K562 (cell line): ENCODE measurements at regions not wholly inside any gene's neighbourhood (a gene's known extent, or its start where the extent isn't known, plus 50 kb on each side); places are given as distances from the start of the nearest gene placed in this dataset.

Experiments used
- ATAC-seq: fragments of 200-7000 bp; cut with Tn5 transposase; 3 replicates; pipeline ENCODE4 v1.9.1; 2020; ENCODE audit warnings: moderate library complexity
- BruUV-seq: library from RNA; stranded (reverse); fragments of 400-500 nt; replicated peaks from 2 replicates; lab custom pipeline; 2021; lab: Mats Ljungman, UMichigan
- CTCF ChIA-PET: fragments of 300-600 bp; formaldehyde crosslinking; extraction: SDS; loops from one replicate; lab custom pipeline; 2021; ENCODE audit warnings: low intra/inter-chr PET ratio; lab: Yijun Ruan, JAX
- POLR2A ChIA-PET: fragments of 300-600, 350-650 bp; sonication (Branson Sonifier 250); formaldehyde crosslinking; extraction: SDS; loops from one replicate; lab custom pipeline; 2021; ENCODE audit warnings: antibody characterized with exemption, inconsistent platforms; lab: Yijun Ruan, JAX
- DNase-seq, 4 experiments: peaks; one replicate each; pipeline versions ENCODE4 v3.0.0 to v3.0.0-alpha.2; 2011 to 2018; ENCODE audit warnings: low spot score in 3 of 4, mixed read lengths in 3 of 4; ENCODE audit errors: extremely low read depth in 1 of 4
- FAIRE-seq: peaks from 2 replicates; lab custom pipeline; 2011; peaks lifted over from hg19 to GRCh38; lab: Jason Lieb, UNC
- H2AFZ ChIP-seq: 2 replicates; pipeline ENCODE4 v1.6.0; 2011; ENCODE audit warnings: low read depth, low read length, control low read depth, inconsistent platforms
- H3K27ac ChIP-seq: fragments of 200-600 bp; 3 replicates; pipeline ENCODE4 v1.8.0; 2011; ENCODE audit warnings: low read depth, mild to moderate bottlenecking, control low read depth, inconsistent platforms, low read length, moderate library complexity, mixed read lengths; ENCODE audit errors: extremely low read depth
- H3K27me3 ChIP-seq, 2 experiments: fragments of 300-600 bp in 1 of 2; 2 replicates in 1 of 2; 3 replicates in 1 of 2; pipeline versions ENCODE4 v1.6.0 to v1.8.0; 2011; ENCODE audit warnings: inconsistent platforms in 2 of 2, low read length in 2 of 2, mild to moderate bottlenecking in 1 of 2, mixed read lengths in 1 of 2, moderate library complexity in 1 of 2; ENCODE audit not compliant: control insufficient read depth in 2 of 2, insufficient read depth in 2 of 2
- H3K36me3 ChIP-seq: fragments of 300-600 bp; 3 replicates; pipeline ENCODE4 v1.8.0; 2011; ENCODE audit warnings: mild to moderate bottlenecking, low read length, inconsistent platforms; ENCODE audit not compliant: control insufficient read depth, insufficient read depth
- H3K4me1 ChIP-seq, 2 experiments: fragments of 200-600 bp in 1 of 2; replicated peaks in 1 of 2; 2 replicates in 1 of 2; 3 replicates in 1 of 2; pipeline versions ENCODE4 v1.5.1 to v1.8.0; 2011; ENCODE audit warnings: inconsistent platforms in 2 of 2, low read length in 2 of 2, mild to moderate bottlenecking in 1 of 2, mixed read lengths in 1 of 2, moderate library complexity in 1 of 2; ENCODE audit not compliant: control insufficient read depth in 2 of 2, insufficient read depth in 2 of 2
- H3K4me2 ChIP-seq: 2 replicates; pipeline ENCODE4 v1.6.1; 2011; ENCODE audit warnings: low read length, control low read depth, inconsistent platforms, mixed read lengths; ENCODE audit not compliant: insufficient read depth
- H3K4me3 ChIP-seq: fragments of 200-600 bp; sonication (generic), shearing (Covaris generic); 2 replicates; pipeline ENCODE4 v1.5.1; 2016; ENCODE audit warnings: control low read depth, inconsistent platforms
- H3K79me2 ChIP-seq: fragments of 200-600 bp; 3 replicates; pipeline ENCODE4 v1.8.0; 2011; ENCODE audit warnings: low read length, inconsistent platforms; ENCODE audit not compliant: control insufficient read depth, insufficient read depth
- H3K9ac ChIP-seq, 2 experiments: 2 replicates each; pipeline versions ENCODE4 v1.6.0 to v1.6.1; 2011; ENCODE audit warnings: low read depth in 2 of 2, low read length in 2 of 2, control low read depth in 1 of 2, inconsistent platforms in 1 of 2, mild to moderate bottlenecking in 1 of 2, mixed read lengths in 1 of 2; ENCODE audit not compliant: insufficient read depth in 1 of 2
- H3K9me1 ChIP-seq: one replicate; pipeline ENCODE4 v1.6.0; 2011; ENCODE audit warnings: inconsistent platforms, mild to moderate bottlenecking, low read length, moderate library complexity; ENCODE audit not compliant: control insufficient read depth, insufficient read depth
- H3K9me3 ChIP-seq: replicated peaks from 2 replicates; pipeline ENCODE4 v1.5.1; 2011; ENCODE audit warnings: low read depth, low read length, inconsistent platforms; ENCODE audit not compliant: control insufficient read depth, insufficient read depth
- H4K20me1 ChIP-seq: replicated peaks from 2 replicates; pipeline ENCODE4 v1.6.1; 2011; ENCODE audit warnings: low read length, inconsistent platforms, mixed read lengths; ENCODE audit not compliant: control insufficient read depth, insufficient read depth
- CC2D1A ChIP-seq: fragments of 450-650 bp; IDR thresholded peaks from 2 replicates; pipeline ENCODE4 v1.6.1; 2017; ENCODE audit warnings: mild to moderate bottlenecking
- CREB3 ChIP-seq: fragments of 450-650 bp; conservative IDR thresholded peaks from 2 replicates; pipeline ENCODE4 v1.6.1; 2016; ENCODE audit warnings: missing genetic modification characterization, low read depth, mild to moderate bottlenecking, missing compliant biosample characterization, moderate library complexity
- ETV1 ChIP-seq: fragments of 450-650 bp; conservative IDR thresholded peaks from 2 replicates; pipeline ENCODE4 v1.6.1; 2016; ENCODE audit warnings: missing genetic modification characterization, control low read depth, low read depth, missing compliant biosample characterization
- HDAC2 ChIP-seq: fragments of 450-650 bp; IDR thresholded peaks from 2 replicates; pipeline ENCODE4 v1.6.1; 2016; ENCODE audit warnings: mild to moderate bottlenecking
- HMGN3 ChIP-seq: IDR thresholded peaks from 2 replicates; pipeline ENCODE4 v1.6.1; 2011; ENCODE audit warnings: borderline replicate concordance, low read depth, mild to moderate bottlenecking, mixed read lengths, low read length; ENCODE audit not compliant: insufficient read length; ENCODE audit errors: extremely low read depth
- MAFF ChIP-seq: IDR thresholded peaks from 2 replicates; pipeline ENCODE4 v1.6.1; 2012; ENCODE audit warnings: low read length, improper control_type of control experiment
- NR3C1 ChIP-seq: sonication (generic); formaldehyde crosslinking; IDR thresholded peaks from 2 replicates; pipeline ENCODE4 v1.8.1; 2022; ENCODE audit warnings: missing genetic modification reagents
- ZNF23 ChIP-seq: fragments of 250-450 bp; sonication (Bioruptor Pico); IDR thresholded peaks from 2 replicates; pipeline ENCODE4 v1.4.0; 2020; ENCODE audit warnings: mild to moderate bottlenecking
- ZNF695 ChIP-seq: fragments of 450-650 bp; formaldehyde crosslinking; IDR thresholded peaks from 2 replicates; pipeline ENCODE4 v1.4.0; 2020; ENCODE audit warnings: mild to moderate bottlenecking, moderate library complexity
- WGBS: fragments of 100-300 bp; shearing (Covaris generic); methylation state at CpG from one replicate; pipeline ENCODE4 v1.1.6; 2016; ENCODE audit warnings: low coverage, mixed read lengths; ENCODE audit not compliant: insufficient coverage; ENCODE audit errors: missing lambda C conversion rate; 5-methylcytosine and 5-hydroxymethylcytosine counted together
- in situ Hi-C: fragments of 300-500 bp; cut with MboI; formaldehyde crosslinking; loops from 4 replicates; pipeline ENCODE4 v1.15.0; 2018; ENCODE audit warnings: inconsistent platforms, mixed read lengths
- intact Hi-C: fragments of 100-400 bp; cut with micrococcal nuclease; formaldehyde crosslinking; loops from 2 replicates; pipeline ENCODE4 v1.14.2; 2022
- TF ChIP-seq, protein P1 (sequence below): sonication (generic); formaldehyde crosslinking; IDR thresholded peaks from 2 replicates; pipeline ENCODE4 v1.8.0; 2022; ENCODE audit warnings: mild to moderate bottlenecking, missing genetic modification reagents
- TF ChIP-seq, protein P2 (sequence below): sonication (generic); formaldehyde crosslinking; IDR thresholded peaks from 2 replicates; pipeline ENCODE4 v1.9.0; 2022; ENCODE audit warnings: mild to moderate bottlenecking, missing genetic modification reagents
- TF ChIP-seq, protein P3 (sequence below): fragments of 250-450 bp; sonication (Bioruptor Pico); IDR thresholded peaks from 2 replicates; pipeline ENCODE4 v1.9.0; 2021; ENCODE audit warnings: mild to moderate bottlenecking
- TF ChIP-seq, protein P4 (sequence below): fragments of 450-650 bp; IDR thresholded peaks from 2 replicates; pipeline ENCODE4 v1.6.1; 2018; ENCODE audit not compliant: partially characterized antibody

DNA sequence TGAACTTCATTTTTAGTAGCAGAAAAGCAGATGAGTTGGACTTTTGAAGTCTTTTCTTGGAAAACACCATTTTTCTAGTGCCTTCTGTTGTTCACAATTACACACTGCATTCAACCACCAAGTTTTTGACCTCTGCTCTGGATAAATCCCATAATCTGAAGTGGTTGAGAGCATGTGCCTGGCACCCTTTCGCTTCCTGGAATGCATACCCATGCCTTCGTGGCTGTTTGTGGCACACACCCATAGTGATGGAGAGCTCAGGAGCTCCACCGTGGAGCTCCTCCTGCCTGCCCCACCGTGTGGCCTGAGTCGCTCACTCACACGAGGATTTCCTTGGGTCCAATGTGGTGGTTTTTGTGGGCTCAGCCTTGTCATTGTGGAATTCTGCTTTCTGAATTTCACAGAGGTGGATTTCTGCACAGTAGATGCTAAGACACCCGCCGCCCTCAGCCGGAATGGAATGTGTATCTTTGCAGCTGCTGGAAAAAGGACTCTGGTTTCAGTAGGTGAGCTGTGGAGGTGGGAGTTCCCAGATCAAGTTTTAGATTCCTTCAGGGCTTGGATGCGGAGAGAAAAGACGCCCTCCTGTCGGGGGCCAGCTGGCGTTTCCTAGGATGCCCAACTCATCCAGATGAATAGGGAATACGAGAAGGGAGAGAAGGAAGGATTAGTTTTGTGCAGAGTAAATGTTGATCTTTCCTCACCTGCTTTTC is 500.4 kb downstream of the IRX1 start:
- under 1% methylated on average over 14 of the region's 14 CpGs for WGBS
- in situ Hi-C loops: no loop called here
- no TSS peak for BruUV-seq
- Histone ChIP-seq H4K20me1 (no peaks in the 10 kb centered on the region; the same call in 1 of the 2 replicates), H3K9ac (no peak overlapping the region), H3K4me2 (no peak overlapping the region), H3K4me1 (no peaks in the 10 kb centered on the region), H3K4me3 (no peak overlapping the region), H3K9me1 (no peaks in the 10 kb centered on the region), H3K27me3 (no peaks in the 10 kb centered on the region), H3K9me3 (no peaks in the 10 kb centered on the region), H3K79me2 (no peaks in the 10 kb centered on the region), H3K36me3 (no peaks in the 10 kb centered on the region), H3K27ac (no peak overlapping the region), H2AFZ (no peak overlapping the region)
- DNase-seq (no peak), FAIRE-seq (no peak), ATAC-seq (no peak)
- ChIA-PET CTCF (no interaction called here), POLR2A (no interaction called here)
- intact Hi-C loops: no loop called here
- no peak for TF ChIP-seq NR3C1 (CRISPR knock-in tag)
- no peak for TF ChIP-seq ZNF695
- no peak for TF ChIP-seq ETV1
- TF ChIP-seq, protein P1, sequence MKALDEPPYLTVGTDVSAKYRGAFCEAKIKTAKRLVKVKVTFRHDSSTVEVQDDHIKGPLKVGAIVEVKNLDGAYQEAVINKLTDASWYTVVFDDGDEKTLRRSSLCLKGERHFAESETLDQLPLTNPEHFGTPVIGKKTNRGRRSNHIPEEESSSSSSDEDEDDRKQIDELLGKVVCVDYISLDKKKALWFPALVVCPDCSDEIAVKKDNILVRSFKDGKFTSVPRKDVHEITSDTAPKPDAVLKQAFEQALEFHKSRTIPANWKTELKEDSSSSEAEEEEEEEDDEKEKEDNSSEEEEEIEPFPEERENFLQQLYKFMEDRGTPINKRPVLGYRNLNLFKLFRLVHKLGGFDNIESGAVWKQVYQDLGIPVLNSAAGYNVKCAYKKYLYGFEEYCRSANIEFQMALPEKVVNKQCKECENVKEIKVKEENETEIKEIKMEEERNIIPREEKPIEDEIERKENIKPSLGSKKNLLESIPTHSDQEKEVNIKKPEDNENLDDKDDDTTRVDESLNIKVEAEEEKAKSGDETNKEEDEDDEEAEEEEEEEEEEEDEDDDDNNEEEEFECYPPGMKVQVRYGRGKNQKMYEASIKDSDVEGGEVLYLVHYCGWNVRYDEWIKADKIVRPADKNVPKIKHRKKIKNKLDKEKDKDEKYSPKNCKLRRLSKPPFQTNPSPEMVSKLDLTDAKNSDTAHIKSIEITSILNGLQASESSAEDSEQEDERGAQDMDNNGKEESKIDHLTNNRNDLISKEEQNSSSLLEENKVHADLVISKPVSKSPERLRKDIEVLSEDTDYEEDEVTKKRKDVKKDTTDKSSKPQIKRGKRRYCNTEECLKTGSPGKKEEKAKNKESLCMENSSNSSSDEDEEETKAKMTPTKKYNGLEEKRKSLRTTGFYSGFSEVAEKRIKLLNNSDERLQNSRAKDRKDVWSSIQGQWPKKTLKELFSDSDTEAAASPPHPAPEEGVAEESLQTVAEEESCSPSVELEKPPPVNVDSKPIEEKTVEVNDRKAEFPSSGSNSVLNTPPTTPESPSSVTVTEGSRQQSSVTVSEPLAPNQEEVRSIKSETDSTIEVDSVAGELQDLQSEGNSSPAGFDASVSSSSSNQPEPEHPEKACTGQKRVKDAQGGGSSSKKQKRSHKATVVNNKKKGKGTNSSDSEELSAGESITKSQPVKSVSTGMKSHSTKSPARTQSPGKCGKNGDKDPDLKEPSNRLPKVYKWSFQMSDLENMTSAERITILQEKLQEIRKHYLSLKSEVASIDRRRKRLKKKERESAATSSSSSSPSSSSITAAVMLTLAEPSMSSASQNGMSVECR (CRISPR knock-in tag): no peak
- no peak for TF ChIP-seq ZNF23 (CRISPR knock-in tag)
- no peak for TF ChIP-seq CC2D1A
- no peak for TF ChIP-seq HMGN3
- TF ChIP-seq, protein P2, sequence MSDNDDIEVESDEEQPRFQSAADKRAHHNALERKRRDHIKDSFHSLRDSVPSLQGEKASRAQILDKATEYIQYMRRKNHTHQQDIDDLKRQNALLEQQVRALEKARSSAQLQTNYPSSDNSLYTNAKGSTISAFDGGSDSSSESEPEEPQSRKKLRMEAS (CRISPR knock-in tag): no peak
- TF ChIP-seq CREB3 (tag): no peak
- no peak for TF ChIP-seq MAFF
- TF ChIP-seq, protein P3, sequence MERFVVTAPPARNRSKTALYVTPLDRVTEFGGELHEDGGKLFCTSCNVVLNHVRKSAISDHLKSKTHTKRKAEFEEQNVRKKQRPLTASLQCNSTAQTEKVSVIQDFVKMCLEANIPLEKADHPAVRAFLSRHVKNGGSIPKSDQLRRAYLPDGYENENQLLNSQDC (CRISPR knock-in tag): no peak
- TF ChIP-seq HDAC2: no peak
- TF ChIP-seq, protein P4, sequence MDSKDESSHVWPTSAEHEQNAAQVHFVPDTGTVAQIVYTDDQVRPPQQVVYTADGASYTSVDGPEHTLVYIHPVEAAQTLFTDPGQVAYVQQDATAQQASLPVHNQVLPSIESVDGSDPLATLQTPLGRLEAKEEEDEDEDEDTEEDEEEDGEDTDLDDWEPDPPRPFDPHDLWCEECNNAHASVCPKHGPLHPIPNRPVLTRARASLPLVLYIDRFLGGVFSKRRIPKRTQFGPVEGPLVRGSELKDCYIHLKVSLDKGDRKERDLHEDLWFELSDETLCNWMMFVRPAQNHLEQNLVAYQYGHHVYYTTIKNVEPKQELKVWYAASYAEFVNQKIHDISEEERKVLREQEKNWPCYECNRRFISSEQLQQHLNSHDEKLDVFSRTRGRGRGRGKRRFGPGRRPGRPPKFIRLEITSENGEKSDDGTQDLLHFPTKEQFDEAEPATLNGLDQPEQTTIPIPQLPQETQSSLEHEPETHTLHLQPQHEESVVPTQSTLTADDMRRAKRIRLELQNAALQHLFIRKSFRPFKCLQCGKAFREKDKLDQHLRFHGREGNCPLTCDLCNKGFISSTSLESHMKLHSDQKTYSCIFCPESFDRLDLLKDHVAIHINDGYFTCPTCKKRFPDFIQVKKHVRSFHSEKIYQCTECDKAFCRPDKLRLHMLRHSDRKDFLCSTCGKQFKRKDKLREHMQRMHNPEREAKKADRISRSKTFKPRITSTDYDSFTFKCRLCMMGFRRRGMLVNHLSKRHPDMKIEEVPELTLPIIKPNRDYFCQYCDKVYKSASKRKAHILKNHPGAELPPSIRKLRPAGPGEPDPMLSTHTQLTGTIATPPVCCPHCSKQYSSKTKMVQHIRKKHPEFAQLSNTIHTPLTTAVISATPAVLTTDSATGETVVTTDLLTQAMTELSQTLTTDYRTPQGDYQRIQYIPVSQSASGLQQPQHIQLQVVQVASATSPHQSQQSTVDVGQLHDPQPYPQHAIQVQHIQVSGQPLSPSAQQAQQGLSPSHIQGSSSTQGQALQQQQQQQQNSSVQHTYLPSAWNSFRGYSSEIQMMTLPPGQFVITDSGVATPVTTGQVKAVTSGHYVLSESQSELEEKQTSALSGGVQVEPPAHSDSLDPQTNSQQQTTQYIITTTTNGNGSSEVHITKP: no peak
